ENCODE measurements at regions not wholly inside any gene's neighbourhood (a gene's known extent, or its start where the extent isn't known, plus 50 kb on each side); places are given as distances from the start of the nearest gene placed in this dataset.

- TF ChIP-seq CTCF (conservative IDR thresholded peaks at IDR 0.05; ENCODE audit: low read depth in 2 of 2) (no peak), ETS1 (IDR thresholded peaks at IDR 0.05) (no peak), ZNF331 (CRISPR knock-in tag; IDR thresholded peaks at IDR 0.05; ENCODE audit: low read depth) (no peak)
Measured at GRCh38 chr14:43043850-43044249, 1437.2 kb downstream of the LRFN5 start (continued).

- Mint-ChIP-seq H3K36me3 (ENCODE audit: low read depth) (no peaks in the 10 kb centered on the region), H3K27me3 (ENCODE audit: insufficient read depth, low read depth, poor library complexity) (no peaks in the 10 kb centered on the region), H3K4me1 (no peaks in the 10 kb centered on the region), H3K9me3 (no peaks in the 10 kb centered on the region), H3K4me3 (no peak overlapping the region), H3K27ac (no peak overlapping the region; the same call in 1 of the 2 replicates)
- no peak overlapping the region for H2AFZ ChIP-seq
- no peak overlapping the region for H3K4me2 ChIP-seq
- H3K9me2 ChIP-seq (ENCODE audit: insufficient read depth) = no peaks in the 10 kb centered on the region
- no peak overlapping the region for H3K27ac ChIP-seq (ENCODE audit: low read depth)
- DNase-seq (ENCODE audit: low spot score) = no peak
- H3K4me1 ChIP-seq (ENCODE audit: insufficient read depth) = no peaks in the 10 kb centered on the region
- H3F3A ChIP-seq (replicated peaks; ENCODE audit: low read depth) = no peaks in the 10 kb centered on the region
- no peaks in the 10 kb centered on the region for H3K27me3 ChIP-seq (ENCODE audit: insufficient read depth)
- ATAC-seq = no peak
- no peak overlapping the region for H3K4me3 ChIP-seq
- H3K79me2 ChIP-seq (replicated peaks; ENCODE audit: insufficient read depth) = no peaks in the 10 kb centered on the region
- H4K20me1 ChIP-seq (replicated peaks; ENCODE audit: insufficient read depth) = no peaks in the 10 kb centered on the region
- H3K36me3 ChIP-seq (ENCODE audit: insufficient read depth) = no peaks in the 10 kb centered on the region
- TF ChIP-seq EZH2phosphoT487 (IDR thresholded peaks at IDR 0.05; ENCODE audit: unreplicated experiment) (no peak), REST (IDR thresholded peaks at IDR 0.05; ENCODE audit: unreplicated experiment) (no peak), EZH2 (IDR thresholded peaks at IDR 0.05; ENCODE audit: low read depth, unreplicated experiment) (no peak), CREB1 (CRISPR knock-in tag; IDR thresholded peaks at IDR 0.05; ENCODE audit: low read depth) (no peak), ZNF114 (CRISPR knock-in tag; IDR thresholded peaks at IDR 0.05) (no peak), ETS1 (IDR thresholded peaks at IDR 0.05) (no peak), CTCF (conservative IDR thresholded peaks at IDR 0.05; ENCODE audit: low read depth in 2 of 2) (no peak), NANOG (IDR thresholded peaks at IDR 0.05; ENCODE audit: borderline replicate concordance) (no peak), POLR2AphosphoS5 (IDR thresholded peaks at IDR 0.05; ENCODE audit: low read depth) (no peak), ZNF331 (CRISPR knock-in tag; IDR thresholded peaks at IDR 0.05; ENCODE audit: low read depth) (no peak), JUNB (IDR thresholded peaks at IDR 0.05; ENCODE audit: unreplicated experiment) (no peak), STAT1 (IDR thresholded peaks at IDR 0.05; ENCODE audit: unreplicated experiment) (no peak)
Measured at GRCh38 chr14:43042408-43042807, 1435.7 kb downstream of the LRFN5 start.

Data from GM23338 (cell line).